Endothelial cell (in vitro differentiated cells): ENCODE measurements at regions not wholly inside any gene's neighbourhood (a gene's known extent, or its start where the extent isn't known, plus 50 kb on each side); places are given as distances from the start of the nearest gene placed in this dataset.

Experiments
- DNase-seq: peaks from one replicate; pipeline ENCODE4 v3.0.0; 2021; ENCODE audit warnings: low spot score
- H3K27ac Mint-ChIP-seq: one replicate; pipeline ENCODE4 v1.8.0; 2021; ENCODE audit warnings: mixed read lengths, inconsistent platforms; ENCODE audit not compliant: unreplicated experiment
- H3K27me3 Mint-ChIP-seq: one replicate; pipeline ENCODE4 v1.8.0; 2021; ENCODE audit warnings: mild to moderate bottlenecking, moderate library complexity, mixed read lengths, inconsistent platforms; ENCODE audit not compliant: unreplicated experiment
- H3K36me3 Mint-ChIP-seq: one replicate; pipeline ENCODE4 v1.8.0; 2021; ENCODE audit warnings: mild to moderate bottlenecking, low read depth, mixed read lengths, inconsistent platforms; ENCODE audit not compliant: unreplicated experiment
- H3K4me1 Mint-ChIP-seq: one replicate; pipeline ENCODE4 v1.8.0; 2021; ENCODE audit warnings: mild to moderate bottlenecking, mixed read lengths, inconsistent platforms; ENCODE audit not compliant: unreplicated experiment
- H3K4me3 Mint-ChIP-seq: one replicate; pipeline ENCODE4 v1.8.0; 2021; ENCODE audit warnings: mild to moderate bottlenecking, mixed read lengths, inconsistent platforms; ENCODE audit not compliant: unreplicated experiment
- H3K9me3 Mint-ChIP-seq: one replicate; pipeline ENCODE4 v1.8.0; 2021; ENCODE audit warnings: mixed read lengths, inconsistent platforms; ENCODE audit not compliant: unreplicated experiment
- CTCF ChIP-seq: fragments of 200-600 bp; sonication (generic); IDR thresholded peaks from one replicate; pipeline ENCODE4 v1.5.0; 2021; ENCODE audit warnings: antibody characterized with exemption; ENCODE audit not compliant: unreplicated experiment

DNA sequence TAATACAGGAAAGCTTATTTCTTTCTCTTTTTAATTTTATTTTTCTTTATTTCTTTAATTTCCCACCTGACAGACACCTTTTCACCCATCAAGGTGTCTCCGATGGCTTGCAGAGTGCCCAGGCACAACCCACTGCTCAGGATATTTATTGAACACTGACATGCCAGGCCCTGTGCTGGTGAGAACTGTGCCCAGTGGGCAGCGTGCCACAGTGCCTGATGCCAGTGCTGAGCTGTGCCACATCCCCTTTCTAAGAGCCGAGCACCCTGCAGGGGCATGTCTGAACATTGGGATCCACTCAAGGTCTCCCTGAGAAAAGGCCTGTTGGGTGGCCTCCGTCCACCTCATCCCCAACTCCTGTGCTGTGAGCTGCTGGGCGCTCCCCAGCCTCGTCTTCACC, 158.6 kb upstream of the RAB6C start:
- H3K27ac Mint-ChIP-seq = no peak overlapping the region
- no peaks in the 10 kb centered on the region for H3K4me1 Mint-ChIP-seq
- H3K27me3 Mint-ChIP-seq = no peaks in the 10 kb centered on the region
- H3K4me3 Mint-ChIP-seq = no peak overlapping the region
- no peaks in the 10 kb centered on the region for H3K9me3 Mint-ChIP-seq
- no peak for DNase-seq
- no peak for TF ChIP-seq CTCF
- no peaks in the 10 kb centered on the region for H3K36me3 Mint-ChIP-seq

DNA sequence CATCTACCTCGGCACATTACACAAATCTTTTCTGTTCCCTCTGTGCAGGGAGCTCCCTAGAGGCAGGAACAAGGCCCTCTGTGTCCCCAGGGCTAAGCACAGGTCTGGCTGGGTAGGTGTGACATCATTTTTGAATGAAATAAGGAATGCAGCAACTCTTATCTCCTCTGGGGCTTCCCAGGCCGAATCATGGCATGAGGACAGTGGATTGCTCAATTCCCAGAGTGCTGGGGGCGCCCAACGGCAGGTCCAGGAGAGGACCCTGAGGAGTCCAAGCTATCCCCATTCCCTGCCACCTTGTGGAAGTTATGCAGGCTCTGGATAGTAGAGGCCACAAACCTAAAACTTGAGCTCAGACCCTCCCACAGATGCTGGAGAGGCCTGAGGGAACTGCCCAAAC, 158.0 kb upstream of the RAB6C start:
- Mint-ChIP-seq H3K9me3 (no peaks in the 10 kb centered on the region), H3K4me3 (no peak overlapping the region), H3K27ac (no peak overlapping the region), H3K36me3 (no peaks in the 10 kb centered on the region), H3K27me3 (no peaks in the 10 kb centered on the region), H3K4me1 (no peaks in the 10 kb centered on the region)
- DNase-seq = no peak
- TF ChIP-seq CTCF = no peak

DNA sequence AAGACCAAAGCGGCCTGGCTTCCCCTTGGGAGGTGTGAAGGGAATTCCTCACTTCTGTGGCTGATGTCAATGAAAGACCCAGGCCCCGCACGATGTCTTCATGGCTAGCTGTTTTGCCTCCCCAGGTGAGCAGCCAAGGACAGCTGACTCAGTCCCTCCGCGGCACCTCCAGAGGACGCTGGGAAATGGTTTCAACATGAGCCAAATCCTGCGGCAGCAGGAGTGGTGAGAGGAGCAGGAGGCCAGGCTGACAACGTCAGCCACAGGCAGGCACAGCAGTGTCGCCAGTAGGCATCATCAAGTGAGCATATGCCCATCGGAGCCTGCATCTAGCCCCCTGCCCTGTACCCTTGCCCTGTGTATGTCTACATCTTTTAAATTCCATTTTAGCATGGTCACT, 156.4 kb upstream of the RAB6C start:
- no peaks in the 10 kb centered on the region for H3K36me3 Mint-ChIP-seq
- H3K4me3 Mint-ChIP-seq = no peak overlapping the region
- no peak for DNase-seq
- no peaks in the 10 kb centered on the region for H3K27me3 Mint-ChIP-seq
- no peak for TF ChIP-seq CTCF
- no peaks in the 10 kb centered on the region for H3K4me1 Mint-ChIP-seq
- no peaks in the 10 kb centered on the region for H3K9me3 Mint-ChIP-seq
- no peak overlapping the region for H3K27ac Mint-ChIP-seq

DNA sequence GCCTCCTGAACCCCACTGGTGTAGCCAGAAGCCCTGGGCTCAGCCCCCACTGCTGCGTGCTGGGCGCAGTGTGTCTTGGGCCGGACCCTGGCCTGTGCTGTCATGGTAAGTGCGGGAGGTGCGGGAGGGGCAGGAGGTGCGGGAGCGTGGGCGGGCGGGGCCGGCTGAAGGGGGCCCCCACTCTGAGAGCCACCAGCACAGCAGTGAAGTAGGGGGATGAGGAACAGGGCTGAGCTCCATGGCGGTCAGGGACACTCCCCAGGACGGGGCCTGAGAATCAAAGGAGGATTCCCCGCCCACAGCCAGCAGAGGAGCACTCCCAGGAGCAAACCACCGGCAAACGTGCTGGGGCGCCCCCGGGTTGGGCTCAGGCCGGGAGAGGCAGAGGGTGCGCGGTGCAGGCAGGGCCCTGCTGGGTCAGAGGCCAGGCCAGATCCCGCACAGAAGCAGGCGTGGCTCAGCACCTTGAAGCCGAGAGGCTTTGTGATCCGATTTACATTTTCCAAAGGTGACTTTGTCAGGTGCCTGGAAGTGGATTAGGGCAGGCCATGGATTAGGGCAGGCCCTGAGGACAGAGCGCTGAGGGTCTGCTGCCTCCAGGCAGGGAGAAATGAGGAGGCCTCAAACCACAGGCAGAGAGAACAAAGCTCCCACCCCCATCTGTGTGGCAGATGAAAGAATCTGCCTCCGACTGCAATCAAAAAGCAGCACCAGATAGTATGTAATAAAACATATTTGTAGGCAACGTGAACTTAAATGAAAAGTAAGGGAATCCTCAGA, 152.0 kb upstream of the RAB6C start:
- peak; percentile 15 for DNase-seq
- TF ChIP-seq CTCF = no peak
- Mint-ChIP-seq H3K4me1 (no peaks in the 10 kb centered on the region), H3K9me3 (peaks cover 8% of the 10 kb centered on the region), H3K27me3 (no peaks in the 10 kb centered on the region), H3K27ac (no peak overlapping the region), H3K4me3 (no peak overlapping the region), H3K36me3 (peaks cover 7% of the 10 kb centered on the region)

- DNase-seq = no peak
- Mint-ChIP-seq H3K27ac (no peak overlapping the region), H3K4me1 (no peaks in the 10 kb centered on the region), H3K4me3 (no peak overlapping the region), H3K27me3 (no peaks in the 10 kb centered on the region), H3K9me3 (peaks cover 10% of the 10 kb centered on the region), H3K36me3 (peaks cover 8% of the 10 kb centered on the region)
- TF ChIP-seq CTCF = no peak
These were observed 150.7 kb upstream of the RAB6C start for GRCh38 chr2:129828792-129829191.
